ENCODE measurements at regions not wholly inside any gene's neighbourhood (a gene's known extent, or its start where the extent isn't known, plus 50 kb on each side); places are given as distances from the start of the nearest gene placed in this dataset.

- intact Hi-C loops (cut with DNase I), result no loop called here
- TF ChIP-seq POLR2AphosphoS5 (IDR thresholded peaks at IDR 0.05; ENCODE audit: insufficient read depth in 1 of 2, low read depth in 1 of 2), result no peak
- H3K27me3 ChIP-seq, result no peaks in the 10 kb centered on the region
- DNase-seq (ENCODE audit: extremely low spot score in 2 of 2), result no peak
- no peak overlapping the region for H3K27ac ChIP-seq
- H3K36me3 ChIP-seq, result no peaks in the 10 kb centered on the region
- no peak overlapping the region for H3K4me3 ChIP-seq
- no peaks in the 10 kb centered on the region for H3K9me3 ChIP-seq
- H3K4me1 ChIP-seq, result no peaks in the 10 kb centered on the region
Observed at GRCh38 chr13:104565888-104566287, 1499.7 kb upstream of the SLC10A2 start.

GRCh38 chr13:104553896-104554295 lies 1487.7 kb upstream of the SLC10A2 start:
- Histone ChIP-seq H3K27me3 (no peaks in the 10 kb centered on the region), H3K4me3 (no peak overlapping the region), H3K9me3 (no peaks in the 10 kb centered on the region), H3K27ac (no peak overlapping the region), H3K36me3 (no peaks in the 10 kb centered on the region), H3K4me1 (no peaks in the 10 kb centered on the region)
- intact Hi-C loops (cut with DNase I), result no loop called here
- TF ChIP-seq CTCF (IDR thresholded peaks at IDR 0.05), result no peak
- no peak for TF ChIP-seq POLR2AphosphoS5 (IDR thresholded peaks at IDR 0.05; ENCODE audit: insufficient read depth in 1 of 2, low read depth in 1 of 2)
- TF ChIP-seq POLR2A (IDR thresholded peaks at IDR 0.05), result no peak
- DNase-seq (ENCODE audit: extremely low spot score in 2 of 2), result no peak

- TF ChIP-seq CTCF (IDR thresholded peaks at IDR 0.05), result no peak
- TF ChIP-seq POLR2AphosphoS5 (IDR thresholded peaks at IDR 0.05; ENCODE audit: insufficient read depth in 1 of 2, low read depth in 1 of 2), result no peak
- TF ChIP-seq POLR2A (IDR thresholded peaks at IDR 0.05), result no peak
- no peak overlapping the region for H3K27ac ChIP-seq
- intact Hi-C loops (cut with DNase I), result no loop called here
- no peaks in the 10 kb centered on the region for H3K36me3 ChIP-seq
- H3K9me3 ChIP-seq, result no peaks in the 10 kb centered on the region
- H3K4me1 ChIP-seq, result no peaks in the 10 kb centered on the region
- H3K27me3 ChIP-seq, result no peaks in the 10 kb centered on the region
- no peak overlapping the region for H3K4me3 ChIP-seq
- no peak for DNase-seq (ENCODE audit: extremely low spot score in 2 of 2)
Observed at GRCh38 chr13:104553186-104553585, 1487.0 kb upstream of the SLC10A2 start.

- no peaks in the 10 kb centered on the region for H3K4me1 ChIP-seq
- H3K36me3 ChIP-seq, result no peaks in the 10 kb centered on the region
- H3K27me3 ChIP-seq, result no peaks in the 10 kb centered on the region
- no peak overlapping the region for H3K27ac ChIP-seq
- no peak for DNase-seq (ENCODE audit: extremely low spot score in 2 of 2)
- no peak overlapping the region for H3K4me3 ChIP-seq
- TF ChIP-seq POLR2AphosphoS5 (IDR thresholded peaks at IDR 0.05; ENCODE audit: insufficient read depth in 1 of 2, low read depth in 1 of 2), result no peak
- TF ChIP-seq POLR2A (IDR thresholded peaks at IDR 0.05), result no peak
- intact Hi-C loops (cut with DNase I), result loop anchor here (5.0 kb wide), 1 partner anchor 1887 kb away; no protein-coding TSS in a partner anchor
- no peaks in the 10 kb centered on the region for H3K9me3 ChIP-seq
Observed at GRCh38 chr13:104534847-104535246, 1468.6 kb upstream of the SLC10A2 start.

GRCh38 chr13:104532132-104532531 lies 1465.9 kb upstream of the SLC10A2 start:
- TF ChIP-seq POLR2A (IDR thresholded peaks at IDR 0.05) (no peak), POLR2AphosphoS5 (IDR thresholded peaks at IDR 0.05; ENCODE audit: insufficient read depth in 1 of 2, low read depth in 1 of 2) (no peak), CTCF (IDR thresholded peaks at IDR 0.05) (no peak)

GRCh38 chr13:104530741-104531140 lies 1464.5 kb upstream of the SLC10A2 start:
- Histone ChIP-seq H3K9me3 (no peaks in the 10 kb centered on the region), H3K4me3 (no peak overlapping the region), H3K27ac (no peak overlapping the region), H3K27me3 (no peaks in the 10 kb centered on the region), H3K36me3 (no peaks in the 10 kb centered on the region), H3K4me1 (no peaks in the 10 kb centered on the region)
- no peak for DNase-seq (ENCODE audit: extremely low spot score in 2 of 2)
- TF ChIP-seq CTCF (IDR thresholded peaks at IDR 0.05), result no peak
- TF ChIP-seq POLR2A (IDR thresholded peaks at IDR 0.05), result no peak
- TF ChIP-seq POLR2AphosphoS5 (IDR thresholded peaks at IDR 0.05; ENCODE audit: insufficient read depth in 1 of 2, low read depth in 1 of 2), result no peak
- intact Hi-C loops (cut with DNase I), result loop anchor here (5.0 kb wide), 1 partner anchor 1892 kb away; no protein-coding TSS in a partner anchor

More at GRCh38 chr13:104532132-104532531, 1465.9 kb upstream of the SLC10A2 start:
- H3K27me3 ChIP-seq, result no peaks in the 10 kb centered on the region
- intact Hi-C loops (cut with DNase I), result loop anchor here (5.0 kb wide), 1 partner anchor 1890 kb away; no protein-coding TSS in a partner anchor
- DNase-seq (ENCODE audit: extremely low spot score in 2 of 2), result no peak
- no peaks in the 10 kb centered on the region for H3K9me3 ChIP-seq
- no peak overlapping the region for H3K4me3 ChIP-seq
- no peaks in the 10 kb centered on the region for H3K4me1 ChIP-seq
- no peaks in the 10 kb centered on the region for H3K36me3 ChIP-seq
- no peak overlapping the region for H3K27ac ChIP-seq

All from vagina (tissue), 2 donors.